ENCODE measurements at regions not wholly inside any gene's neighbourhood (a gene's known extent, or its start where the extent isn't known, plus 50 kb on each side); places are given as distances from the start of the nearest gene placed in this dataset.

DNA sequence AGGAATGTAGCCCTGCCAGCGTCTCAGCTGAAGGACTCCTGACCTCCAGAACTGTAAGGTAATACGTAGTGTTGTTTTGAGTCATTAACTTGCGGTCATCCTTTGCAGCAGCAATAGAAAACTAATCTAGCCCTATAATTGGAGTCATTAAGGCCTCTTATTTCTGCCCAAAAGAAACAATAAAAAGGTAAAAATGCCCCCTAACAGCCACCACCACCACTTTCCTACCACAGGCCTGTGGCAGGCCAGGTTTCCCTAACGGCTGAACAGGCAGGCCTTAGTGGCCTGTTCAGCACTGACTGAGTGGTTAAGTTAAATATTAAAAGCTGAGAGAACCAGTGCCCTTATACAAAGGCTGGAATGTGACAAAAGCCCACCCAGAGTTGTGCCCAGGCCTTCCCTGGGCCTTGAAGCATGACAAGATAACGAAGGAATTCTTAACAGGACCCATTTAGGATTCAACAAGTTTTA lies 286.5 kb upstream of the ERCC4 start:
- no peaks in the 10 kb centered on the region for H3K27me3 ChIP-seq (ENCODE audit: control insufficient read depth in 4 of 4, insufficient read depth in 4 of 4, low read length in 3 of 4)
- H3K36me3 ChIP-seq (ENCODE audit: control insufficient read depth in 4 of 4, insufficient read depth in 3 of 4, low read depth in 1 of 4, low read length in 3 of 4): no peaks in the 10 kb centered on the region
- TF ChIP-seq GABPA (IDR thresholded peaks at IDR 0.05 in 1 of 2, conservative IDR thresholded peaks at IDR 0.05 in 1 of 2) (no peak), SP1 (IDR thresholded peaks at IDR 0.05) (no peak), RAD21 (IDR thresholded peaks at IDR 0.05) (no peak), FOXA2 (IDR thresholded peaks at IDR 0.05) (no peak), HNF4A (conservative IDR thresholded peaks at IDR 0.05) (no peak), TAF1 (conservative IDR thresholded peaks at IDR 0.05) (no peak), FOXA1 (IDR thresholded peaks at IDR 0.05) (no peak), RXRA (IDR thresholded peaks at IDR 0.05) (no peak), HNF4G (IDR thresholded peaks at IDR 0.05) (no peak), EGR1 (IDR thresholded peaks at IDR 0.05; ENCODE audit: low read depth in 2 of 2) (no peak), JUND (IDR thresholded peaks at IDR 0.05) (no peak), YY1 (IDR thresholded peaks at IDR 0.05) (no peak), NR2F2 (IDR thresholded peaks at IDR 0.05) (no peak)
- TF ChIP-seq, protein P1, sequence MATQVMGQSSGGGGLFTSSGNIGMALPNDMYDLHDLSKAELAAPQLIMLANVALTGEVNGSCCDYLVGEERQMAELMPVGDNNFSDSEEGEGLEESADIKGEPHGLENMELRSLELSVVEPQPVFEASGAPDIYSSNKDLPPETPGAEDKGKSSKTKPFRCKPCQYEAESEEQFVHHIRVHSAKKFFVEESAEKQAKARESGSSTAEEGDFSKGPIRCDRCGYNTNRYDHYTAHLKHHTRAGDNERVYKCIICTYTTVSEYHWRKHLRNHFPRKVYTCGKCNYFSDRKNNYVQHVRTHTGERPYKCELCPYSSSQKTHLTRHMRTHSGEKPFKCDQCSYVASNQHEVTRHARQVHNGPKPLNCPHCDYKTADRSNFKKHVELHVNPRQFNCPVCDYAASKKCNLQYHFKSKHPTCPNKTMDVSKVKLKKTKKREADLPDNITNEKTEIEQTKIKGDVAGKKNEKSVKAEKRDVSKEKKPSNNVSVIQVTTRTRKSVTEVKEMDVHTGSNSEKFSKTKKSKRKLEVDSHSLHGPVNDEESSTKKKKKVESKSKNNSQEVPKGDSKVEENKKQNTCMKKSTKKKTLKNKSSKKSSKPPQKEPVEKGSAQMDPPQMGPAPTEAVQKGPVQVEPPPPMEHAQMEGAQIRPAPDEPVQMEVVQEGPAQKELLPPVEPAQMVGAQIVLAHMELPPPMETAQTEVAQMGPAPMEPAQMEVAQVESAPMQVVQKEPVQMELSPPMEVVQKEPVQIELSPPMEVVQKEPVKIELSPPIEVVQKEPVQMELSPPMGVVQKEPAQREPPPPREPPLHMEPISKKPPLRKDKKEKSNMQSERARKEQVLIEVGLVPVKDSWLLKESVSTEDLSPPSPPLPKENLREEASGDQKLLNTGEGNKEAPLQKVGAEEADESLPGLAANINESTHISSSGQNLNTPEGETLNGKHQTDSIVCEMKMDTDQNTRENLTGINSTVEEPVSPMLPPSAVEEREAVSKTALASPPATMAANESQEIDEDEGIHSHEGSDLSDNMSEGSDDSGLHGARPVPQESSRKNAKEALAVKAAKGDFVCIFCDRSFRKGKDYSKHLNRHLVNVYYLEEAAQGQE (IDR thresholded peaks at IDR 0.05): no peak
- TF ChIP-seq, protein P2, sequence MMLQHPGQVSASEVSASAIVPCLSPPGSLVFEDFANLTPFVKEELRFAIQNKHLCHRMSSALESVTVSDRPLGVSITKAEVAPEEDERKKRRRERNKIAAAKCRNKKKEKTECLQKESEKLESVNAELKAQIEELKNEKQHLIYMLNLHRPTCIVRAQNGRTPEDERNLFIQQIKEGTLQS (IDR thresholded peaks at IDR 0.05): no peak
- TF ChIP-seq, protein P3, sequence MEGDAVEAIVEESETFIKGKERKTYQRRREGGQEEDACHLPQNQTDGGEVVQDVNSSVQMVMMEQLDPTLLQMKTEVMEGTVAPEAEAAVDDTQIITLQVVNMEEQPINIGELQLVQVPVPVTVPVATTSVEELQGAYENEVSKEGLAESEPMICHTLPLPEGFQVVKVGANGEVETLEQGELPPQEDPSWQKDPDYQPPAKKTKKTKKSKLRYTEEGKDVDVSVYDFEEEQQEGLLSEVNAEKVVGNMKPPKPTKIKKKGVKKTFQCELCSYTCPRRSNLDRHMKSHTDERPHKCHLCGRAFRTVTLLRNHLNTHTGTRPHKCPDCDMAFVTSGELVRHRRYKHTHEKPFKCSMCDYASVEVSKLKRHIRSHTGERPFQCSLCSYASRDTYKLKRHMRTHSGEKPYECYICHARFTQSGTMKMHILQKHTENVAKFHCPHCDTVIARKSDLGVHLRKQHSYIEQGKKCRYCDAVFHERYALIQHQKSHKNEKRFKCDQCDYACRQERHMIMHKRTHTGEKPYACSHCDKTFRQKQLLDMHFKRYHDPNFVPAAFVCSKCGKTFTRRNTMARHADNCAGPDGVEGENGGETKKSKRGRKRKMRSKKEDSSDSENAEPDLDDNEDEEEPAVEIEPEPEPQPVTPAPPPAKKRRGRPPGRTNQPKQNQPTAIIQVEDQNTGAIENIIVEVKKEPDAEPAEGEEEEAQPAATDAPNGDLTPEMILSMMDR (IDR thresholded peaks at IDR 0.05; ENCODE audit: low read depth, low read length, missing input control): no peak
- TF ChIP-seq, protein P4, sequence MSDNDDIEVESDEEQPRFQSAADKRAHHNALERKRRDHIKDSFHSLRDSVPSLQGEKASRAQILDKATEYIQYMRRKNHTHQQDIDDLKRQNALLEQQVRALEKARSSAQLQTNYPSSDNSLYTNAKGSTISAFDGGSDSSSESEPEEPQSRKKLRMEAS (IDR thresholded peaks at IDR 0.05): no peak
- no peak for DNase-seq (ENCODE audit: low spot score)
- 83% methylated on average over 5 of the region's 5 CpGs for WGBS
- H3K4me3 ChIP-seq (ENCODE audit: low read depth in 1 of 3, low read length in 3 of 3): no peak overlapping the region
- no peak overlapping the region for H3K9ac ChIP-seq (ENCODE audit: low read depth in 1 of 2, low read length in 2 of 2)
- H3K27ac ChIP-seq (ENCODE audit: low read depth in 1 of 2, low read length in 2 of 2): no peak overlapping the region
- H3K9me3 ChIP-seq (ENCODE audit: control insufficient read depth in 4 of 4, low read length in 3 of 4): no peaks in the 10 kb centered on the region
- H3K4me1 ChIP-seq (ENCODE audit: control insufficient read depth in 4 of 4, insufficient read depth in 4 of 4, low read length in 3 of 4): peaks cover 0 to 11% (median 5%) of the 10 kb centered on the region in 4 donors

DNA sequence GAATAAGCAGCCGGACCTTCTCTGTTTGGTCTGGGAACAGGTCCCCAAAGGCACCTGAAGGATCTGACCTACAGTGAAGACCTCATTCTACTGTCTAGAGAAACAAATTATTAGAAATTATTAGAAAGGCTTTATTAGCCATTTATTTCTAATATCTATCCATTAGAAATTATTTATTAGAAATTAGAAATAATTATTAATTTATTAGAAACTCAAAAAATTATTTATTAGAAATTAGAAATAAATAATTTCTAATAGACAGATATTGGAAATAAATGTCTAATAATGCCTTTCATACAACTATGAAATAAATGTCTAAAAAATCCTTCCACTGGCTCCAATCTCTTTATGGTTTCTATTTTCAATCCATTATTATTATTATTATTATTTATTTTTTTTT lies 285.7 kb upstream of the ERCC4 start:
- Histone ChIP-seq H3K9ac (ENCODE audit: low read depth in 1 of 2, low read length in 2 of 2) (no peak overlapping the region), H3K27me3 (ENCODE audit: control insufficient read depth in 4 of 4, insufficient read depth in 4 of 4, low read length in 3 of 4) (no peaks in the 10 kb centered on the region), H3K4me3 (ENCODE audit: low read depth in 1 of 3, low read length in 3 of 3) (no peak overlapping the region), H3K36me3 (ENCODE audit: control insufficient read depth in 4 of 4, insufficient read depth in 3 of 4, low read depth in 1 of 4, low read length in 3 of 4) (no peaks in the 10 kb centered on the region), H3K4me1 (ENCODE audit: control insufficient read depth in 4 of 4, insufficient read depth in 4 of 4, low read length in 3 of 4) (peaks cover 0 to 11% (median 5%) of the 10 kb centered on the region in 4 donors), H3K9me3 (ENCODE audit: control insufficient read depth in 4 of 4, low read length in 3 of 4) (no peaks in the 10 kb centered on the region), H3K27ac (ENCODE audit: low read depth in 1 of 2, low read length in 2 of 2) (no peak overlapping the region)
- 94% methylated on average over 1 of the region's 1 CpG for WGBS
- no peak for DNase-seq (ENCODE audit: low spot score)
- TF ChIP-seq, protein P4 (IDR thresholded peaks at IDR 0.05): no peak
- no peak for TF ChIP-seq NR2F2 (IDR thresholded peaks at IDR 0.05)
- no peak for TF ChIP-seq FOXA1 (IDR thresholded peaks at IDR 0.05)
- TF ChIP-seq GABPA (IDR thresholded peaks at IDR 0.05 in 1 of 2, conservative IDR thresholded peaks at IDR 0.05 in 1 of 2): no peak
- TF ChIP-seq JUND (IDR thresholded peaks at IDR 0.05): no peak
- TF ChIP-seq, protein P3 (IDR thresholded peaks at IDR 0.05; ENCODE audit: low read depth, low read length, missing input control): no peak
- TF ChIP-seq HNF4A (conservative IDR thresholded peaks at IDR 0.05): no peak
- TF ChIP-seq RAD21 (IDR thresholded peaks at IDR 0.05): no peak
- no peak for TF ChIP-seq TAF1 (conservative IDR thresholded peaks at IDR 0.05)
- TF ChIP-seq EGR1 (IDR thresholded peaks at IDR 0.05; ENCODE audit: low read depth in 2 of 2): no peak
- no peak for TF ChIP-seq FOXA2 (IDR thresholded peaks at IDR 0.05)
- no peak for TF ChIP-seq SP1 (IDR thresholded peaks at IDR 0.05)
- TF ChIP-seq RXRA (IDR thresholded peaks at IDR 0.05): no peak
- TF ChIP-seq, protein P2 (IDR thresholded peaks at IDR 0.05): no peak
- TF ChIP-seq, protein P5, sequence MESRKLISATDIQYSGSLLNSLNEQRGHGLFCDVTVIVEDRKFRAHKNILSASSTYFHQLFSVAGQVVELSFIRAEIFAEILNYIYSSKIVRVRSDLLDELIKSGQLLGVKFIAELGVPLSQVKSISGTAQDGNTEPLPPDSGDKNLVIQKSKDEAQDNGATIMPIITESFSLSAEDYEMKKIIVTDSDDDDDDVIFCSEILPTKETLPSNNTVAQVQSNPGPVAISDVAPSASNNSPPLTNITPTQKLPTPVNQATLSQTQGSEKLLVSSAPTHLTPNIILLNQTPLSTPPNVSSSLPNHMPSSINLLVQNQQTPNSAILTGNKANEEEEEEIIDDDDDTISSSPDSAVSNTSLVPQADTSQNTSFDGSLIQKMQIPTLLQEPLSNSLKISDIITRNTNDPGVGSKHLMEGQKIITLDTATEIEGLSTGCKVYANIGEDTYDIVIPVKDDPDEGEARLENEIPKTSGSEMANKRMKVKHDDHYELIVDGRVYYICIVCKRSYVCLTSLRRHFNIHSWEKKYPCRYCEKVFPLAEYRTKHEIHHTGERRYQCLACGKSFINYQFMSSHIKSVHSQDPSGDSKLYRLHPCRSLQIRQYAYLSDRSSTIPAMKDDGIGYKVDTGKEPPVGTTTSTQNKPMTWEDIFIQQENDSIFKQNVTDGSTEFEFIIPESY (IDR thresholded peaks at IDR 0.05): no peak
- no peak for TF ChIP-seq YY1 (IDR thresholded peaks at IDR 0.05)

All from liver (tissue), 8 donors.